Jurkat, Clone E6-1 (cell line): ENCODE measurements at regions not wholly inside any gene's neighbourhood (a gene's known extent, or its start where the extent isn't known, plus 50 kb on each side); places are given as distances from the start of the nearest gene placed in this dataset.

Experiments
- DNase-seq: peaks from one replicate; pipeline ENCODE4 v3.0.0-alpha.2; 2011; ENCODE audit warnings: low read depth, low spot score
- H3K4me3 ChIP-seq: 2 replicates; pipeline ENCODE4 v1.5.1; 2011; ENCODE audit warnings: mild to moderate bottlenecking, low read length, control low read depth, moderate library complexity

- DNase-seq: no peak
- no peak overlapping the region for H3K4me3 ChIP-seq
Observed at GRCh38 chr18:42183746-42184145, 228.7 kb downstream of the PIK3C3 start.

GRCh38 chr18:42184685-42185477 is 229.8 kb downstream of the PIK3C3 start:
- no peak for DNase-seq
- no peak overlapping the region for H3K4me3 ChIP-seq

GRCh38 chr18:42185486-42185885 is 230.5 kb downstream of the PIK3C3 start:
- H3K4me3 ChIP-seq: no peak overlapping the region
- DNase-seq: no peak

- DNase-seq: no peak
- H3K4me3 ChIP-seq: no peak overlapping the region
Observed at GRCh38 chr18:42187611-42188380, 232.8 kb downstream of the PIK3C3 start.

- H3K4me3 ChIP-seq: no peak overlapping the region
- no peak for DNase-seq
Observed at GRCh38 chr18:42190643-42191042, 235.6 kb downstream of the PIK3C3 start.

GRCh38 chr18:42192251-42193248 is 237.5 kb downstream of the PIK3C3 start:
- H3K4me3 ChIP-seq: no peak overlapping the region
- DNase-seq: no peak

GRCh38 chr18:42196651-42197050 is 241.6 kb downstream of the PIK3C3 start:
- no peak for DNase-seq
- no peak overlapping the region for H3K4me3 ChIP-seq

- no peak for DNase-seq
- no peak overlapping the region for H3K4me3 ChIP-seq
Observed at GRCh38 chr18:42201137-42201536, 246.1 kb downstream of the PIK3C3 start.

GRCh38 chr18:42211201-42211600 is 256.2 kb downstream of the PIK3C3 start:
- no peak overlapping the region for H3K4me3 ChIP-seq
- DNase-seq: no peak

- no peak for DNase-seq
- no peak overlapping the region for H3K4me3 ChIP-seq
Observed at GRCh38 chr18:42222557-42222956, 267.5 kb downstream of the PIK3C3 start.

- H3K4me3 ChIP-seq: no peak overlapping the region
- DNase-seq: no peak
Observed at GRCh38 chr18:42228581-42228980, 273.5 kb downstream of the PIK3C3 start.

- H3K4me3 ChIP-seq: no peak overlapping the region
- no peak for DNase-seq
Observed at GRCh38 chr18:42229211-42230210, 274.5 kb downstream of the PIK3C3 start.

GRCh38 chr18:42230636-42231035 is 275.6 kb downstream of the PIK3C3 start:
- no peak for DNase-seq
- H3K4me3 ChIP-seq: no peak overlapping the region

GRCh38 chr18:42231284-42231683 is 276.2 kb downstream of the PIK3C3 start:
- no peak for DNase-seq

GRCh38 chr18:42231796-42232195 is 276.8 kb downstream of the PIK3C3 start:
- no peak for DNase-seq
- no peak overlapping the region for H3K4me3 ChIP-seq

More at GRCh38 chr18:42231284-42231683, 276.2 kb downstream of the PIK3C3 start:
- H3K4me3 ChIP-seq: no peak overlapping the region

GRCh38 chr18:42233908-42234307 is 278.9 kb downstream of the PIK3C3 start:
- H3K4me3 ChIP-seq: no peak overlapping the region
- no peak for DNase-seq

GRCh38 chr18:42242758-42243157 is 287.7 kb downstream of the PIK3C3 start:
- H3K4me3 ChIP-seq: no peak overlapping the region
- no peak for DNase-seq

GRCh38 chr18:42245137-42245536 is 290.1 kb downstream of the PIK3C3 start:
- no peak for DNase-seq
- no peak overlapping the region for H3K4me3 ChIP-seq
